Uterus (tissue), 3 donors: ENCODE measurements at regions not wholly inside any gene's neighbourhood (a gene's known extent, or its start where the extent isn't known, plus 50 kb on each side); places are given as distances from the start of the nearest gene placed in this dataset.

Source experiments
- DNase-seq, 2 donors: peaks; one replicate each; pipeline ENCODE4 v3.0.0-alpha.2; 2019 to 2020
- H3K27ac ChIP-seq, 2 donors: fragments of 200-600 bp; sonication (generic); 1 replicate in 1 of 2; 2 replicates in 1 of 2; pipeline ENCODE4 v1.5.1; 2016 to 2018
- H3K27me3 ChIP-seq, 2 donors: fragments of 200-600 bp; sonication (generic); one replicate each; pipeline ENCODE4 v1.5.1; 2018 to 2019; ENCODE audit warnings: control low read depth in 1 of 2
- H3K36me3 ChIP-seq, 2 donors: fragments of 200-600 bp; sonication (generic); one replicate each; pipeline ENCODE4 v1.5.1; 2019; ENCODE audit warnings: control low read depth in 1 of 2
- H3K4me1 ChIP-seq, 2 donors: fragments of 200-600 bp; sonication (generic); one replicate each; pipeline ENCODE4 v1.5.1; 2018 to 2019; ENCODE audit warnings: control low read depth in 1 of 2
- H3K4me3 ChIP-seq, 2 donors: fragments of 200-600 bp; sonication (generic); 1 replicate in 1 of 2; 2 replicates in 1 of 2; pipeline ENCODE4 v1.5.1; 2018 to 2019; ENCODE audit warnings: mild to moderate bottlenecking in 1 of 2
- H3K9me3 ChIP-seq, 2 donors: fragments of 200-600 bp; sonication (generic); one replicate each; pipeline ENCODE4 v1.5.1; 2019; ENCODE audit warnings: control low read depth in 1 of 2
- POLR2A ChIP-seq, 2 donors: fragments of 450-650 bp; IDR thresholded peaks; one replicate each; pipeline ENCODE4 v1.6.1; 2016; ENCODE audit warnings: antibody characterized with exemption in 2 of 2, mild to moderate bottlenecking in 1 of 2, moderate library complexity in 1 of 2
- intact Hi-C: fragments of 100-400 bp; cut with DNase I; formaldehyde crosslinking; loops from one replicate; pipeline ENCODE4 v1.15.1; 2023; ENCODE audit warnings: low total_unique reads
- TF ChIP-seq, protein P1 (sequence below), 4 experiments: fragments of 200-600 bp in 2 of 4; fragments of 450-650 bp in 2 of 4; sonication (generic) in 2 of 4; IDR thresholded peaks; one replicate each; pipeline ENCODE4 v1.5.1; 2016 to 2019; ENCODE audit warnings: antibody characterized with exemption in 4 of 4, mild to moderate bottlenecking in 2 of 4, moderate library complexity in 1 of 4
- donor health status: DM: yes; HTN: yes; CAD: no.

DNA sequence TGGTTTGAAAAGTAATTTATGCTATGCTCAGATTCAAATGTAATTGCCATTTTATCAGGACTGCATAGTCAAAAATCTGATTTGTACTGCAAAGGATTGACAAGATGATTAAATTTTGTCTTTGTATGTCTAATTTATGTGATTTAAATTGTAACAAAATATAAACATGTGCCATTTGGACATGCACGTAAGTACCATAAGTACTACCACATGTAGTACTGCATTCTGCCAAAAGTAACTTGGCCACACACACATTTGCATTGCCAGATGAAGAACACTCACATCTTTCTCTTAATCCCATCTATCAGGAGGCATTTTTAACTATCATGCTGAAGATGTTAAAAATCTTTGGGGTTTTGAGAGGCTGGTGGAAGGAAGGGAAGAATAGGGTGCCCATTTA is 133.3 kb downstream of the KLF12 start:
- Histone ChIP-seq H3K4me1 (no peaks in the 10 kb centered on the region), H3K4me3 (no peak overlapping the region), H3K27me3 (no peaks in the 10 kb centered on the region), H3K27ac (no peak overlapping the region), H3K36me3 (no peaks in the 10 kb centered on the region), H3K9me3 (no peaks in the 10 kb centered on the region)
- DNase-seq, result no peak
- no peak for TF ChIP-seq POLR2A (IDR thresholded peaks at IDR 0.05)
- TF ChIP-seq, protein P1, sequence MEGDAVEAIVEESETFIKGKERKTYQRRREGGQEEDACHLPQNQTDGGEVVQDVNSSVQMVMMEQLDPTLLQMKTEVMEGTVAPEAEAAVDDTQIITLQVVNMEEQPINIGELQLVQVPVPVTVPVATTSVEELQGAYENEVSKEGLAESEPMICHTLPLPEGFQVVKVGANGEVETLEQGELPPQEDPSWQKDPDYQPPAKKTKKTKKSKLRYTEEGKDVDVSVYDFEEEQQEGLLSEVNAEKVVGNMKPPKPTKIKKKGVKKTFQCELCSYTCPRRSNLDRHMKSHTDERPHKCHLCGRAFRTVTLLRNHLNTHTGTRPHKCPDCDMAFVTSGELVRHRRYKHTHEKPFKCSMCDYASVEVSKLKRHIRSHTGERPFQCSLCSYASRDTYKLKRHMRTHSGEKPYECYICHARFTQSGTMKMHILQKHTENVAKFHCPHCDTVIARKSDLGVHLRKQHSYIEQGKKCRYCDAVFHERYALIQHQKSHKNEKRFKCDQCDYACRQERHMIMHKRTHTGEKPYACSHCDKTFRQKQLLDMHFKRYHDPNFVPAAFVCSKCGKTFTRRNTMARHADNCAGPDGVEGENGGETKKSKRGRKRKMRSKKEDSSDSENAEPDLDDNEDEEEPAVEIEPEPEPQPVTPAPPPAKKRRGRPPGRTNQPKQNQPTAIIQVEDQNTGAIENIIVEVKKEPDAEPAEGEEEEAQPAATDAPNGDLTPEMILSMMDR (IDR thresholded peaks at IDR 0.05), result no peak
- intact Hi-C loops, result no loop called here

DNA sequence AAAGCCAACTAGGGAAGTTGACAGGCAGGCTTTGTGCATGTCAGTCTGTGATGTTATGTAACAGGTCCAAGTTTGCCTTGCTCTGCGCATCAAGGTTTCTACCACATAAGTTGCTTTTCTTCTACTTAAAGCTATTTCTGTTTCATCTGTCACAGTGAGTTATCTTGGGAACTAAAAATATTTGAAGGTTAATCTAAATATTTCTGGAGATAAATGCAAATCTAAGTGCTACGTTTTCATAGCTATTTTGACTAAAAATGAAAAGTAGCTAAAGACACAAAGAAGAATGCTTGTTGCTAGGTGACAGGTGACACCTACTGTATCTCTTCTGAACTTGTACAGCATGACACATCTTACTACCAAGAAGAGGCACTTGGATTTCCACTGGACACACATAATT is 135.6 kb downstream of the KLF12 start:
- Histone ChIP-seq H3K9me3 (no peaks in the 10 kb centered on the region), H3K36me3 (no peaks in the 10 kb centered on the region), H3K4me1 (no peaks in the 10 kb centered on the region), H3K27me3 (no peaks in the 10 kb centered on the region), H3K4me3 (no peak overlapping the region), H3K27ac (no peak overlapping the region)
- no peak for TF ChIP-seq POLR2A (IDR thresholded peaks at IDR 0.05)
- TF ChIP-seq, protein P1 (IDR thresholded peaks at IDR 0.05), result no peak
- intact Hi-C loops, result no loop called here
- DNase-seq, result no peak

DNA sequence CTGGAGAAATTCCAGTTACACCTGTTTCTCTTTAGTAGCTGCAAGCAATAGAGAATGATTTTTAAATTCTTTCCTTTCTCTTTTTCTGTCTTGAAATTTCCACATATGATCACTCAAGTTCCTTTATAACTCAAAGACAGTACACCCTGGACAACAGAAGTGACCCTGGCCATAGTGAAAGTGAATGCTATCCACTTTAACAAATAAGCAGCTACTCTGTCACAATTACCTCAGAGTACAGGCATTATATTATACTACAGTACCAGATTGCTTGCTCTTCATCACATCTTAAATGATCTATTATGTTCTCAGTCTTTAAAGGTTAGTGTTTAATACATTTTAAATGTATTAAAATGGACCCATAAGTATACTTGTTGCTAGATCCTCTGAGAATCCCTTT is 136.2 kb downstream of the KLF12 start:
- no peak for DNase-seq
- intact Hi-C loops, result no loop called here
- H3K36me3 ChIP-seq, result no peaks in the 10 kb centered on the region

DNA sequence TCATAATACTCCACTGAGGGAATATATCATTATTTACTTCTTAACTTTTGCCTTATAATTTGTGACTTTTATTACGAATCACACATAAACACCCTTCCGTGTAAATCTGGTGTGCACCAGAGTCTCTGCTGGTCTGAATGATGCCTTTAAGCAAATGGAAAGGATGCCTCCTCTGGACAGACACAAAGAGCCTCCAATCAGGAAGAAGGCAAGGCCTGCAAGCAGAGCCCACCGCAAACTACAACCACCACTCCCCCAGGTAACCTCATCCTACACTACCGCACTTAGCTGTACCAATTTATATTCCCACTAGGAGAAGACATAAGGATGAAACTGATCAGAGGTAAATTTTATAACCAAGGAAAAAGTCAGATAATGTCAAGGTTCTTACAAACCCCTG is 137.6 kb downstream of the KLF12 start:
- intact Hi-C loops, result no loop called here
- H3K36me3 ChIP-seq, result no peaks in the 10 kb centered on the region
- TF ChIP-seq, protein P1 (IDR thresholded peaks at IDR 0.05), result no peak
- TF ChIP-seq POLR2A (IDR thresholded peaks at IDR 0.05), result no peak

More for the DNA sequence above, 136.2 kb downstream of the KLF12 start:
- no peak overlapping the region for H3K27ac ChIP-seq
- H3K4me3 ChIP-seq, result no peak overlapping the region
- no peaks in the 10 kb centered on the region for H3K27me3 ChIP-seq
- TF ChIP-seq POLR2A (IDR thresholded peaks at IDR 0.05), result no peak
- TF ChIP-seq, protein P1 (IDR thresholded peaks at IDR 0.05), result no peak
- H3K9me3 ChIP-seq, result no peaks in the 10 kb centered on the region
- H3K4me1 ChIP-seq, result no peaks in the 10 kb centered on the region

DNA sequence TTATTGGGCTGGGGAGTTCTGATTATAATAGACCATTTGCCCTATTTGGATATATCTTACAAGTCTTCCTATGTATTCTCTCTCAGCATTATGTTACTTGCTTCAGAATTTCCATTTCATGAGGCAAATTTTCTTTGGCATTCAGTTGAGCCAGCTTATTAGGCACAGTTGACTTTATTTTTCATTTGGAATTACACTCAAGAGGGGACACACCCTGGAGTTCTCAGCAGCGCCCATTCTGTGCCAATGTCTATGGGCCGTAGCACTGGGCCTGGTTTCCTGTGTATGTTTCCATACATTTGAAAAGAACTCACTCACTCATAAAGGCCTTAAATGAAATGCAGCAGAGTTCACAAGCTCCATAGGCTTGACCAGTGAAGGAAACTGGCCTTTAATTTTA is 138.5 kb downstream of the KLF12 start:
- TF ChIP-seq, protein P1 (IDR thresholded peaks at IDR 0.05), result no peak
- TF ChIP-seq POLR2A (IDR thresholded peaks at IDR 0.05), result no peak
- Histone ChIP-seq H3K4me1 (no peaks in the 10 kb centered on the region), H3K27ac (no peak overlapping the region), H3K27me3 (no peaks in the 10 kb centered on the region), H3K36me3 (no peaks in the 10 kb centered on the region), H3K4me3 (no peak overlapping the region), H3K9me3 (no peaks in the 10 kb centered on the region)
- no peak for DNase-seq
- intact Hi-C loops, result no loop called here

More for the DNA sequence above, 137.6 kb downstream of the KLF12 start:
- Histone ChIP-seq H3K27me3 (no peaks in the 10 kb centered on the region), H3K4me1 (no peaks in the 10 kb centered on the region), H3K9me3 (no peaks in the 10 kb centered on the region), H3K27ac (no peak overlapping the region), H3K4me3 (no peak overlapping the region)
- no peak for DNase-seq
